GM10248 (cell line): ENCODE measurements at regions not wholly inside any gene's neighbourhood (a gene's known extent, or its start where the extent isn't known, plus 50 kb on each side); places are given as distances from the start of the nearest gene placed in this dataset.

ENCODE experiments used
- CTCF ChIA-PET: fragments of 300-600 bp; sonication (Branson Sonifier 250); formaldehyde crosslinking; extraction: SDS; loops from one replicate; lab custom pipeline; 2021; ENCODE audit warnings: antibody characterized with exemption; lab: Yijun Ruan, JAX
- POLR2A ChIA-PET: fragments of 350-650 bp; sonication (Branson Sonifier 250); formaldehyde crosslinking; extraction: SDS; loops from one replicate; lab custom pipeline; 2020; ENCODE audit warnings: antibody characterized with exemption; lab: Yijun Ruan, JAX
- DNase-seq: peaks from one replicate; pipeline ENCODE4 v3.0.0; 2012; ENCODE audit errors: extremely low spot score
- CTCF ChIP-seq: IDR thresholded peaks from 2 replicates; pipeline ENCODE4 v1.5.1; 2012; ENCODE audit warnings: mild to moderate bottlenecking, low read depth; ENCODE audit errors: extremely low read depth, missing control alignments, control extremely low read depth

DNA sequence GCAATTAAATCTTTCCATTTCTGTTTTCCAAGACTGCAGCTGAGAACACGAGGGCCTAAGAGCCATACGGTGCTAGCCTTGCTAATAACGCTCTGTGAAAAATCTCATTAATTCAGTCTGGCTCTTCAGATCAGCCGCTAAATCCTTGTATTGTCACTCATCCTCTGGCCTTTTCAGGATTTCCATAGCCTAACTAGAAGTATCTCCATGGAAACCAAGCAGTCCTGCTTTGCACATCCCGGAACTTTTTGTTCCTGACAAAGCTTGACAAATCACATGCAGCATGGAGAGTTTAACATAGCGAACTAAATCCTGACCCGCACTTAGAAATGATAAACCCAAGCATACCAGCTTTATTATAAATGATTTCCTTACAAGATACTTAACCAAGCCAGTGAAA lies 383.7 kb downstream of the CD83 start:
- DNase-seq: no peak
- no peak for TF ChIP-seq CTCF
- ChIA-PET CTCF (no interaction called here), POLR2A (no interaction called here)

- CTCF ChIA-PET: no interaction called here
- DNase-seq: no peak
- POLR2A ChIA-PET: no interaction called here
- TF ChIP-seq CTCF: no peak
These were observed 384.3 kb downstream of the CD83 start for GRCh38 chr6:14501914-14502313.

- no peak for DNase-seq
- TF ChIP-seq CTCF: no peak
- POLR2A ChIA-PET: no interaction called here
These were observed 385.0 kb downstream of the CD83 start for GRCh38 chr6:14502551-14502950.

DNA sequence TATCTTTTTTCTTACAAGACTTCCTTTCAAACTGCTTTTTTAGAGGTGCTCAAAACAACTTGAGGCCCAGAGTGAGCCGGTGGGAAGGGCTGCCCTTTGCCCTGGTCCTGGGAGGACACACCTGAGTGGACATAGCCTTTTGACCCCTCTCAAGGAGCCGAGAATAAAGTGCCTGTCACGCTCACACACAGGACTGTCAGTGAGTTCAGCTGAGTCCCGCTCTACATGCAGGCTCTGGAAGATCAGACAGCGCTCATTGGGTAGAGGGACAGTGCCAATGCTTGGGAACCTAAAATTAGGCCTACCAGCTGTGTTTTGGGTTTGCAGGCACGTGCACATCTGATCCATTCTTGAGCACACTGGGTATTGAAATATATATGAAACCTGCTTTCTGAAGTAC lies 387.8 kb downstream of the CD83 start:
- ChIA-PET CTCF (no interaction called here), POLR2A (no interaction called here)
- TF ChIP-seq CTCF: no peak
- no peak for DNase-seq

More at GRCh38 chr6:14502551-14502950, 385.0 kb downstream of the CD83 start:
- CTCF ChIA-PET: interaction anchor here (1.2 kb wide), 1 partner anchor 10 kb away, joined by 6 read pairs; no protein-coding TSS in a partner anchor

DNA sequence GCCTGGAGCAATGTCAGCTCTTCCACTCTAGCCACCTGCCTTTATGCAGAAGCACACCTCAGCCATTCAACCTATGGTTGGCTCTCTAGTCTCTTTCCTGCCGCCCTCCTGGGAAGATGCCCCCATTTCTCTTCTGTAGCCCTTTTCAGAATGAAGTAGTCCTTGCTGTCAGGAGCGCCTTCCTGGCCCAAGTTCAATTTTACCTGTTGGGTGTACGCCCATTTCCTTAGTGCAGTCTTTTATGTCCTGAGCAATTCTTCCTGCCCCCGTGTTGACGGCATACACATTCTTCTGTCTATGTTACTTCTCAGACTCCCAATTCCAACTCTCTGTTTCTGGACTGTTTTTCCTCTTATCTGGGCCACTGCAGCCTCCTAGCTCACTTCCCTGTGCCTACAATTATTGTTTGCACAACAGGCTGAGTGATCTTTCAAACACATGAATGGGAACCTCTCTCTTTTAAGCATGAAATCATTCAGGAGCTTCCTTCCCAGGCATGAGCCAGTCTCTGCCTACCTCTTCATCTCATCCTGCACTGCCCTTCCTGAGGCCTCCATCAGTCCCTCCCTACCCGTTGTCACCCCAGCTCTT lies 389.2 kb downstream of the CD83 start:
- POLR2A ChIA-PET: no interaction called here
- no peak for TF ChIP-seq CTCF
- no peak for DNase-seq
- CTCF ChIA-PET: no interaction called here

- POLR2A ChIA-PET: no interaction called here
- no peak for DNase-seq
- CTCF ChIA-PET: interaction anchor here (0.6 to 1.4 kb wide), 3 partner anchors 10 to 40 kb away, joined by 3 read pairs; no protein-coding TSS in a partner anchor
- no peak for TF ChIP-seq CTCF
These were observed 391.5 kb downstream of the CD83 start for GRCh38 chr6:14509120-14509519.
